DMS153 treated with DMSO at 0.1 percent for 48 hours (cell line): ENCODE measurements at regions not wholly inside any gene's neighbourhood (a gene's known extent, or its start where the extent isn't known, plus 50 kb on each side); places are given as distances from the start of the nearest gene placed in this dataset.
A peak's percentile ranks its signal among the peaks of the same experiment; 100 is the strongest.

Source experiments
- DNase-seq: peaks from one replicate; lab custom pipeline; 2025; ENCODE audit not compliant: unreplicated experiment; lab: John Stamatoyannopoulos, UW

DNA sequence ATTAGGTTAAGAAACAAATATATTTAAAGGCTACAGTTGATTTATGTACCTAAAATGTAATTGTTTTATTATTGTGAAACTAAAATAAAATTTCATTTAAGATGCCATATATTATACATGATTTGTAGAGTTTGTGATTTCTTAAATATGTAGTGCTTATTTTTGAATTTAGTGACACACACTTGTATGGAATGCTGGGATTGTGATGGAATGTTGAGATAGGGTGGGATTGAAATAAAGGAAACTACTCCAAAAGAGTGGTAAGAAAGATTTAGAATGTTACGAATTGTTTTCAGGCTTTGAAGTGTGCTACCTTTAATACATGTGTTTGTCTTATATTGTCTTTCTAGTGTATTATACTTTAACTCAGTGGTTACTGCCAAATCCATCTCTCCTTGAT lies 330.3 kb upstream of the PITX2 start:
- DNase-seq: no peak

DNA sequence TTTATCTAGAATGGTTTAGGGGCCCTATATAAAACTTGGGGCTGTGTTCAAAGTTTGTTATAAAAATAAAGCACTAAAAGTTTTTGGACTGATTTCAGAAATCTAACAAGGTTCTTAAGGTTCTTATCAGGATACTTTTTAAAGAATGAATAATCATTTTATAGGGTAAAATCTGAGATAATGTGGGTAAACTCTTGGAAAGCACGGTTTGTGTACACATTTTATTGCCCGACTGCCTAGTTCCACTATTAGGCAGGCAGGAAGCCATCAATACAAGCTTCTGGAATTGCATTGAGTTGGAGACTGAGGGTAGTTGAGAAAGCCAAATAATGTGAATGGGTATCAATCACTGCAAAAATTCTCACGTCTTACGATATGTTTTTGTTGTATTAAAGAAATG lies 331.0 kb upstream of the PITX2 start:
- no peak for DNase-seq

DNA sequence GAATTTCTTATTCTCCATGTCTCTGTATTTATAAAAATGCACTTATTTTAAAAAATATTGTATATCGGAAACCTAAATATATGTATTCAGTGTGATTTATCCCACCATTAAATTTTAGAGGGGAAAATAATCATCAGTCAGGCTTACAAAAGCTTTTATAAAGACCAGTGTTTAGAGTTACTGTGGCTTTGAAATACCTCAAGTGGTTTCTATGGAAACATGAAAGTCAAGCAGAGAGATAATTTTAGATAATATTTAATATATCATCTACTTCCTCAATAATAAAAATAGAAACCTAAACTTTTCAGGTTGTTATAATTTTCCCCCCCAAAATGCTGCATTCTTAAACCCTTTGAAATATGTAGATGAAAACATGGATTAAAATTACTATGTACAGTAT lies 332.9 kb upstream of the PITX2 start:
- DNase-seq: no peak

DNA sequence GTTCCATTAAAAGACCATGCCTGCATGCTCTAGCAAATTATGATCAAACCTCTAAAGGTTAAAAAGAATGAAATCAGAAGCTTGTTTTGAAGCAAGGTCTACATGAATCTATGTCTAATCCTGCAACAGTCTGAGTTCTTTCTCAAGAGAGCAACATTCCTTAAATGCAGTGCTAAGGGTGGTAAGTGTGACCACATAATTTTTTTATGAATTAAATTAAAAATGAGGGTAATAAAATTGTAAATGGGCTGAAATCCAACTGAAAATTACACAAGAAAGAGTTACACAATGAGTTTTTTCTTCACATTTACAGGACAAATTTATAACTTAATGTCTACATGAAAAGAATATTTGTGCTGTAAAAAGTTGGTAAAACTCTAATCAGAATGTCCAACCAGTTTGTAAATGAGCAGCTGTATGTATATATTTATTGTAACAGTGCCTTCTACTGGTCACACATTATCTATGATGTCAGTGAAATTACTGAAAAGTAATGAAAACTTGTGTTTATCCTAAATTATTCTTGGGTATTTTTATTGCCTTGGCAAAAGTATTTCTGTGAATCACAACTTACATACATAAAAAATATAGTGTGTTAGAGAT lies 336.3 kb upstream of the PITX2 start:
- DNase-seq: no peak

DNA sequence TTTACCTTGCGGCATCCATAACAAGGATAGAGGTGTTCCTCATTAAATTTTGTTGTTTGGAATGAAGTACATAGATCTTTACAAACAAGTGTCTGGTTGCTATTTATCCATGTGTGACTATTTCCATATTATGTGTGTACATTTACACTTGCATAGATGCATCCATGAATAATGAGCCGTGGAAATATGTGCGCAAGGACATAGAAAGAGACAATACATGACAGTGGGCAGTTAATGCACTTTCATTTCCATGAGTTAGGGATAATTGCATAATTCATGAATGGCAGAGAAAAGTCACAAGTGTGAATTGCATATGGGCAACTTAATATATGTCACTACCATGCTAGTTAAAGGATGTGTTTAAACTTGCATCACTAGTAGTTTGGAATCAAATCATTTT lies 338.2 kb upstream of the PITX2 start:
- DNase-seq: no peak

DNA sequence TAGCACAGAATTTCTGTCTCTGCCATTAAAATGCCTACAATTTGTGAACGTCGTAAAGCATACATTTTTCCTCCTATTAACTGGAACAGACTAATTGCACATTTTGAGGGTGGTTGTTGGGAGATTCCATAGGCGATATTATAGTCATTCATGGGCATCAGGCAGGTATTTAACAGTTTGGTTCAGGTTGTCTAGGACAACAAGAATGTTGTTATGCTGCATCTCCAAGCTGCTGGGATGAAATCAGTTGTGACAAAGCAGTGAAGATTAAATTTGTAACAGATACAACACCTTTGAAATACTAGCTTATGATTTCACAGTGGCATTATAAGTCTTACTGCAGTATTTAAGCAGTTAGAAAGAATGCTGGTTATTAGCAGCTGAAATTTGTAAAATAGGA lies 339.7 kb upstream of the PITX2 start:
- no peak for DNase-seq

DNA sequence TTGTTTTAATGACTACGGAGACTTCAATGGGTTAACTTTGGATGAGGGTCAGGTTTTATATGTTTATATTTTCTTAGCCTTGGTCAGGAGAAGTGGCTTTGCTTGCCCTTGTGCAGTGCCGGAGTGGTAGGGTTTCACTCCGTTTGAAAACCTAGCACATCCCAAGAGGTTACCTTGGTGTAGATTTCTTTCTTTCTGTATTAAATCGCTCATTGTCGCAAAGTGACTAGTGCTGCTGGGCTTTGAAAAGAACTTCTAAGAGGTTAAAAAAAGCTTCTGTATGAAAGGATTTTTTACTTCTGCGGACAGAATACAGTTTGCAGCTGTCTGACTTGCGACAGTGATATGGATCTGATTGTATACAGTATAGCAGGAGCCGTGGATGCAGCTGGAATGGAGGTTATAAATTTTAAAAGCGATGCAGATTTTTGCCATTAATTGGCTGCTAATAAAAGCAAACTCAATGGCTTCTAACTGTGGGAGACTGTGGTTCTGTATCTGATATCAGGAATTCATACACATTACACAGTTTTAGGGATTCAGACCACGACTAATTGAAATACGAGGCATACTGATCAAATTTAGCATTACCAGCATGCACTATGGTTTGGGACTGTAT lies 340.9 kb upstream of the PITX2 start:
- no peak for DNase-seq

DNA sequence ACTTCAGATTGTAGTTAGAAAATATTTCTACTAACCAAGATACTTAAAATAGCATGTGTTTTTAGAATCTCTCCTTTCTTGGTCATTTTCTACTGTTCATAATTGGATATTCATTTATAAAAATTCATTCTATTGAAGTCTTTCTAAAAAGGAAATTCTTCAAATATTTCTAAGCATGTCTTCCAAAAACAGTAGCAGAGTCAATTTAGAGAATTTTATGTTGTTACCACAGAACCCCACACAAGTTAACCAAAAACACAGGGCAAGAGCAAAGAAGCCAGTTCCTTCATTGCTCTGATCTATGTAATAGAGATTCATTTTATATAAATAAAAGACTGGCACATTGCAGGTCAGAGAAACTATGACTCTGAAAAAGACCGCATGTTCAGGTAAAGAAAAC lies 345.1 kb upstream of the PITX2 start:
- no peak for DNase-seq

DNA sequence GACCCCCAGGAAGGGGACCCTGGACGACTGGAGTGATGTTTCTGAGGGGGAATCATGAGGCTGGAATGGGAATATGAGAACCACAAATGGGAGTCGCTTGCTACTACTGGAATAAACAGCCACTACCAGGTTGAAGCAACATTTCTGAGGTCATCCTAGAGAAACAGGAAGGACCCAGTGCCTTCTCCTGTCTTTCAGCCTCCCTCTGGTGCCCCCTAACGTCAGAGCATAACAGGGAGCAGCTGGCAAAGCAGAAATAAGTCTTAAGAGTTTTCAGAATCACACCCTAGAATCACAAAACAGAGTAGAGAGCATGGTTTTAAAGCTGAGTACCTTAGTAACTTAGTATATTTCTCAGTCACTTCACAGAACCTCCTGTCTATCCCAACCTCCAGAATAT lies 347.8 kb upstream of the PITX2 start:
- peak; percentile 10 for DNase-seq

DNA sequence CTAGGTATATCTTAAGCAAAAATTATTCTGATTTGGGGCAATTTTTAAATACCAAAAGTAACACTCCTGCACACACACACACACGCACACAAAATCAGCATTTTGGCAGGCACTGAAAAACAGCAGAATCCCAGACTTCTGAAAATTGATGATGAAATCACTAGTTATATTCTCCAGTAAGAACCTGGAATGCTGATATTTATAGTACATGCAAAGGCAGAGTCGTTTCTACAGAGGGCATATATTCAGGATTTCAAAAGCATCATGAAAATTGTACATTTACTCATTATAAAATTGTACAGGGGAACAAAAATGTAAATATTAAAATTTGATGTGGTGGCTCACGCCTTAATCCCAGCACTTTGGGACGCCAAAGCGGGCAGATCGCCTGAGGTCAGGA lies 352.5 kb upstream of the PITX2 start:
- no peak for DNase-seq

DNA sequence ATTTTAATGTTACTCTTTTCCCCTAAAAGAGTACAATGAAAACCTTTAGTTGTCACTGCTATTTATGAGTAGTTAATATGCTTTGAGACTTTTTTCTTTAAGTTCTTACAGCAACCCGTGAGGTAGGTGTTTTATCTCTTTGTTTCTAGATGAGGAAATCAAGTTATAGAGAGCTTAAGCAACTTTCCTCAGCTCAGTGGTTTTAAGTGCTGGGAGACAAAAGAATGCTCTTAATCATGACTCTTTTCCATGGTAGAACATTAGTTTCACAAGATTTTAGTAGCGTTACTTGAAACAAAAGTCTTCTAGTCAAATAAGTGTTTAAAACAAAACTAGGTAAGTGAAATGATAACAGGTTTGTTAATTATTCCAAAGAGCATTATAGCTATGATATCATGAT lies 354.7 kb upstream of the PITX2 start:
- no peak for DNase-seq

DNA sequence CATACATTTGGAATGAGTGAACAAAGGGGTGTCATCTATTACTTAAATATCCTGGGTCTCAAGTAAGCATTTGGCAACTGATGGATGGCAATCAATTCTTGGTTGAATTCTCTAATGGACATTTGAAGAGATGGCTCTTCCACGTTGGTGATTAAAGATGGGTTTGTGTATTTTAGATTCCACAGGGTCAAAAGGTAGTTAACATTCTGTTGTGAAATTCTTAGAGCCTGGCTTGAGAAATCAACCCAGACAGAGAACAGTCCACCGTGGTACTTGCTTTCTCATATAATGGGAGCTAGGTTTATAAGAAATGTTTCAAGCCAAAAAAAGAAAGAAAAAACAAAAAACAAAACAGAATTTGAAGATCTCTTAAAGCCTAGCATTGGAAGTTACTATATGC lies 355.9 kb upstream of the PITX2 start:
- DNase-seq: no peak

DNA sequence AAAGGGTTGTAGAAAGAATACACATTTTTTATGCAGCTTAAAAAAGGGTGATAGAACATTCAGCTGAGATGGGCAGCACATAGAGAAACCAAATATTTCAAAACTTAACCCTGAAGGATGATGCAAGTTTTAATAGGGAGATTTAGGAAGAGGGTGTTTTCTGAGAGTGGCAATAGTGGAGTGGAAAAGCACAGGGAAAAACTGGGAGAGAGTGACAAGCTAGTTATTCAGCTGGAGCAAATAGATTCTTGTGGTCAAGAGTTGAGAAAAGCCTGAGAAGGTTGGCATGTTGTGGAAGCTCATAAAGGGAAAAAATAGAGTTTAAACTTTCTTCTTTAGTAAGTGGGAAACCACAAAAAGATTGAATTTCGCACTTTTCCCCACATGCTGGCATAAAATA lies 359.6 kb upstream of the PITX2 start:
- no peak for DNase-seq

DNA sequence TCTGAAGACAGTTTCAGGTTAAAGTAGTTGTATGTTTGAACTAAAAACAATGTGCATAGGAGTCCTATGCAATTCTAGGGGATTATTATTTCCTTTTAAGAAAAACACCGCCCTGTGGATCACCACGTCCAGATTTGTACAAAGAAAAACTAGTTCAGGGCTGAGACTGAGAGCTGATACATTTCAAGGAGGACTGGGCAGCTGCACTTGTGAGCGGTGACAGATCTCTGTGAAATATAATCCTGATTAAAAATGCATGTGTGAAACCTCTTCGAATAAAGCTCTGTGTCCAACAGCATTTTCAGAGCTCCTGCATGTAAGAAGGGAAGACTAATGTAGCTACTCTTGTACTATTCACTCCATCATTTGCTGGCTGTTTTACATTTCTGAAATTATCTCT lies 365.8 kb upstream of the PITX2 start:
- DNase-seq: no peak

DNA sequence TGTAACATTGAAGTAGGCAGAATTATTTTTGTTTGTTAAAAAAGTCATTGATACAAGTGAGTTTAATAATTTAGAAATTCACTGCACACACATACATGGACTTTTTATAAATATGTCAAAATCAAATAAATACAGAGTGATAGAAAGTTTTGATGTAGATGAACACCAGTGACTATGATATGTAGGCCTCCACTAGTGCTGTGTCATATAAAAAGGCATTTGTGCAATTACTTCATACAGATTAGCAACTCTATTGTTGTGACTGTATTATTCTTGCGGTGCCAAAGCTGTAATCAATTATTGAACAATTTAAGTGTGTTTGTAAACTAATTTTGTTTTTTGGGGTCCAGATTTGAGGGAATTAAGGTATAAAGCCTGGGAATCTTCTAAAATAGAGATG lies 366.2 kb upstream of the PITX2 start:
- DNase-seq: no peak

DNA sequence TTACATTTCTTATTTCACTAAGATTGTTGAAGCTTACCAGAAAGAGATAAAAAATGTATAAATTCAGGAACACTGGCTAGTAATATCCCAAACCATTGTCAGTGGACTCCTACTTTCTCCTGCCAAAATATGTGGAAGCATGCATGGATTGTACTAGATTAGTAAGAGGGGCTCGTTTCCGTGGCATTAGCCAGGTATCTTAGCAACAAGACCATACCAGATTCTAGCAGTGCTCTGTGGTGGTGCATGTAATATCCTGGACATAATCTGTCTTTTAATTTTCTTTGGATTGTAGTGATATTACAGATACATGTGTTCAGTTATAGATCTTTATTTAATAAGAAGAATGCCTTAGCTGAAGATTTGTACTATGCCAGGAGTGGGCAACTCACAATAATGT lies 371.9 kb upstream of the PITX2 start:
- no peak for DNase-seq

DNA sequence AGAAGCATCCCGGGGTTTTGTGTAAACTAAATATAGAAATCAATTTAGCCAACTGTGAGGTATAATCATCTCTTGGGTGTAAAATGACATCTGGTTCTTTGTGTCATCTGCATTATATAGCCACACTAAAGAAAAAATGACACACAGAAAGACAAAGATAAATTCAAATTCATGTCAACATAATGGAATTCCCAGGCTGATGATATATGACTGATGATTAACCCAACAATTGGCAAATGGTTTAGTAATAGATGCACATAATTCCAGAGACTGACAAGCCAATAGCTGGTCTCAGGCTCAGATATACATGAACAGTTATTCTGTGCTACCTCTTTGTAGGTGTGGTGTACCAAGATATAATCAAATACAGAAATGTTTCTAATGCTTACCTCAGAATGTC lies 375.4 kb upstream of the PITX2 start:
- DNase-seq: no peak

DNA sequence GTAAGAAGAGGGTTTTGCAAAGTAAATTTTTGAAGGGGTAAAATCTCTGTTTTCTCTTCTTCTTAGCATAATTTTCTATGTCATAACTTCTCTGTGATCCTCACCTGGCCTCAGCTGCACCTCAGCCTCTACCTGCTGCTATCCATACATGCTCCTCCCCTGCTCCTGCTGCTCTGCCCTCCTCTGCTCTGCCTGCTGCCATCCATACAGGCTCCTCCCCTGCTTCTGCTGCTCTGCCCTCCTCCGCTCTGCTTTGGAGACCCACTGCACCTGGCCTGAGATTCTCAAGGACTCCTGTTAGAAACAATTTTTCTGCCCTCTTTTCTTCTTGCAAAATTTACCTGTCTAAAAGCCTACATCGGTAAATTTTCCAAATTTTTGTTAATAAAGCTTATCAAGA lies 388.6 kb upstream of the PITX2 start:
- DNase-seq: no peak

DNA sequence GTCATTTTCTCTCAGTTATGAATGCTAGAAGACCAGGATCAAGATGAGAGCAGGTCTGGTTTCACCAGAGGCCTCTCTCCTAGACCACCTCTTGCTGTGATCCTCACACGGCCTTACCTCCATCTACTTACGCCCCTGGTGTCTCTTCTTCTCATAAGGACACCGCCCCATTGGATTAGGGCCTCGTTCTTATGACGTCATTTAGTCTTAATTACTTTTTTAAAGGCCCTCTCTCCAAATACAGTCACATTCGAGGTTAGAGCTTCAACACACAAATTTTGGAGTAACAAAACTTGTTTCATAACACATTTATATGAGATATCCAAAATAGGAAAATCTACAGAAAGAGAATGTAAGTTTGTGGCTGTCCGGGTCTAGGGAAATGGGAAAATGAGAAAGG lies 391.0 kb upstream of the PITX2 start:
- no peak for DNase-seq

DNA sequence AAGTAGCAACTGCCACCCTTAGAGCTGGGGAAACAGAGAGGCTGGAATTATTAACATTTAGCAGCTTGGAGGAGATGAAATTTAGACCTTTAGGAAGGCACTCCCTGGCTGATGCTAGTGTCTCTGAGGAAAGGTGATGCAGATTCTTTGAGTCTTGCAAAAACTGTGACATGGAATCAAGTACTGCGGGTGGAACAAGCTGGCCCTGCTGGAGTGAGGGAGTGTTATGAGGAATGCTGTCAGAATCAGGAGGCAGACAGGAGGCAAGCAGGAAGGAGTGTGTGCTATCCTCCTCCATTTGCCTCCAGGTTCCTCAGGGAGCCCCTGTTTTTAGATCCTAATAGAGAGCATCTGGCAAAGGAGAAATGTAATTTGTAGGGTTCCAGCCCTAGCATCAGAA lies 391.7 kb upstream of the PITX2 start:
- no peak for DNase-seq

DNA sequence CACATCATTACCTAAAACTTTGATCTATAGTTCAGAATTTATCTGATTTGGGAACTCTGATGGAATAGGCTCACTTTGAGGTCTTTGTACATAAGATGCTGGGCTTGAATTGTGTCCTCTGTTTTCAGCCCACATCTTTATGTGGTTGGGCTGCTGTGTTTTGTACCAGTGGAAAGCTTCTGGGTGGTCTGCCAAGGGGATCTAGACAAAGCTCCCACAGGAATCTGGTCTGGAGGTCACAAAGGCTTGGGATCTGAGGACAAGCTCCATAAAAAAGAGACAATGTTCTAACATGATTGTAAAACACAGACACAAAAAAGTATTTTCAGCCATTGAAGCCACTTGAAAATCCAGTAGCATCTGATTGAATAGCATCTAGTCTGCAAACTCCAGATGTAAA lies 393.5 kb upstream of the PITX2 start:
- no peak for DNase-seq

DNA sequence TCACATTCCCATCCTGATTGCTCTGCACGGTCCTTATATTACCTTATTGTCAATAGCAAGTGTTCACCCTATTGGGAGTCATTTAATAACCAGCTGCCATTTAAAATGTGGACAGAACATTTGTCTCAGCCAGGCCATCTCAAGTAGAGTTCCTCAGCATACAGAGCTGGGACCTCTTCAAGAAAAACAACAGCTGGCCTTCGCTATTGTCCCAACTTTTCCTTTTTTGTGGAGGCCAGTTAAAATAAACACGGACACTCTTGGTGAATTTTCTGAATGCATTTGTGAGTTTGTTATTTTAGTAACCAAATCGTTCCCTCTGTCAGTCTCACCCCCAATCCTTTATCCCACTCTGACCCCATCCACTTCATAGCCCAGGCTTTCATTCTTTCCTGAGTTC lies 395.3 kb upstream of the PITX2 start:
- no peak for DNase-seq

DNA sequence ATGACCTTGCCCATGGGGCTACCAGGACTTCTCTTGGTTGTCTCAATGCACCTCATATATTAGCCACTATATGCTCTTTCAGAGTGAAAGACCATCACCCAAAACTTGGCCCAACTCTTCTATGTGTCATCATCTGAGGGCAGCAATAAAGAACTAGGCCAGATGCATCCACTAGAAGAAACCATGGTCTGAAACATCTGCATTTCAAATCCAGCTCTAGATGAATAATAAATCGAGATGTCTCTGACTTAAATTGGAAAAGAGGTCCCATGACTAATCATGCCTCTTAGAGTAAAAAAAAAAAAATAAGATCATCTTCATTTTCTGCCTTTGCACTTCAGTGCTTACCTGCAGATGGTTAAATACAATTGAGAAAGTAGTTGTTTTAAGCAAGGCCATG lies 397.6 kb upstream of the PITX2 start:
- no peak for DNase-seq

DNA sequence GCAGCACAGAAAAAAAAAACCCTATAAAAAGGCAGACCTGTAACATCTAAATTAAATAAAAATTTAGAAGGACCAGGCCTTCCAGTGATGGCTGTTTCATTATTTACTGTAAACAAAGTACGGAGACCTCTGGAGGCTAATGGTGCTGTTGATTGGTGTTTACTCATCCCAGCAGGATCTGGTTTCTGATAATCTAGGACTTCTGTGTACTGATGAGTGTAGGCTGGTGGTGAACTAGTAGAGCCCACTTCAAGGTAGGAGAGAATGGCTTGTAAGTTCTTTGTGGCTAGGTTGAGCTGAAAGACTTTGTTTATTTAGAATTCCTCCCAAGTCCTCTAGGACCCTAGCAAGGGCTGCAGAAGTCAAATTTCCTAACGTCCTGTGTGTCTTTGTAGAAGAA lies 398.1 kb upstream of the PITX2 start:
- DNase-seq: no peak
